Activated naive CD4-positive, alpha-beta T cell treated with anti-CD3 and anti-CD28 coated beads, Interleukin-2, amount 10 ng/mL, durations not matched to agents 7 days and 5 days (primary cell): ENCODE measurements at regions not wholly inside any gene's neighbourhood (a gene's known extent, or its start where the extent isn't known, plus 50 kb on each side); places are given as distances from the start of the nearest gene placed in this dataset.
"Not testable (repeated sequence)": the region's sequence is repeated elsewhere in the genome, so short reads cannot be mapped to it uniquely, and the experiment has no call there.

ENCODE experiments used
- CTCF ChIA-PET: fragments of 350-600 bp; sonication (Branson Sonifier 250); formaldehyde crosslinking; loops from one replicate; lab custom pipeline; 2021; ENCODE audit warnings: antibody characterized with exemption; lab: Charles Lee
- DNase-seq: peaks from one replicate; pipeline ENCODE4 v3.0.0-alpha.2; 2020
- H3K27ac Mint-ChIP-seq: one replicate; pipeline ENCODE4 v1.8.0; 2021; ENCODE audit warnings: mild to moderate bottlenecking, moderate library complexity, mixed read lengths
- H3K27me3 Mint-ChIP-seq: one replicate; pipeline ENCODE4 v1.8.0; 2021; ENCODE audit warnings: mild to moderate bottlenecking, mixed read lengths
- H3K36me3 Mint-ChIP-seq: one replicate; pipeline ENCODE4 v1.8.0; 2021; ENCODE audit warnings: mixed read lengths
- H3K4me1 Mint-ChIP-seq: one replicate; pipeline ENCODE4 v1.8.0; 2021; ENCODE audit warnings: mixed read lengths
- H3K4me3 Mint-ChIP-seq: one replicate; pipeline ENCODE4 v1.8.0; 2021; ENCODE audit warnings: mild to moderate bottlenecking, moderate library complexity, mixed read lengths
- H3K9me3 Mint-ChIP-seq: one replicate; pipeline ENCODE4 v1.8.0; 2021; ENCODE audit warnings: mixed read lengths

DNA sequence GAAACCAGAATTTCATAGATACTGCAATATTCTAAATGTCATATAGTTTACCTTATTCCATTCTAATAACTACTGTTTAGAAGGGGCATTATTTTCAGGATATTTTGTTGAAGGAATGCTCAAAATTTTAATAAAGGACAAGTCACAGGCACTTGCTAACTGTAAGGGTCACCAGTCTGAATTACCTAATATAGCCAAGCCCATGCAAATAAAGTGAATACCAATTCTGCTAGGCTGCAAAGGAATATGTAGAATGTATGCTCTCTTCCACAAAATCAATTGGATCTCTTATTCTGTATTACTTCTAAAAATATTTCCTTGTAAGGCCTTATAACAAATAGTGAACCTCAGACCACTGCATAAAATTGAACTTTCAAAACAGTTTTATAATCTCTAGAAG is 52.3 kb upstream of the FAT4 start:
- Mint-ChIP-seq H3K4me3 (no peak overlapping the region), H3K9me3 (no peaks in the 10 kb centered on the region), H3K36me3 (no peaks in the 10 kb centered on the region), H3K4me1 (no peaks in the 10 kb centered on the region), H3K27me3 (no peaks in the 10 kb centered on the region), H3K27ac (no peak overlapping the region)
- CTCF ChIA-PET = no interaction called here
- no peak for DNase-seq

DNA sequence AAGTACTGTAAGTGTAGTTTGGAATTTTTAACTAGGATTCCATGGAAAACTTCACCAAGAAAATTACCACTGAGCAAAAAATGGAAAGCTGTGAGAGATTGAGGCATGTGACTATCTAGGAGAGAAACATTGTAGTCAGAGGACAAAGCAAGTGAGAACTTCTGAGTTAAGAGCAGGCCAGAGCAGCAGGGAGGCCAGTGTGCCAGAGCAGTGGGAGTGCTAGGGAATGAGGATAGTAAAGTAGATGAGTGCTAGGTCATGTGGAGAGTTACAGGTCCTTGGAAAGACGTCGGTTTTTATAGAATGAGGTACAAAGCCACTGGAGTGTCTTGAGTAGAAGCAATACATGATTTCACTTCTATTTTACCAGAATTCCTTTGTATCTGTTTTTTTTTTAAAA is 52.7 kb upstream of the FAT4 start:
- CTCF ChIA-PET = no interaction called here
- no peak for DNase-seq
- Mint-ChIP-seq H3K9me3 (no peaks in the 10 kb centered on the region), H3K36me3 (no peaks in the 10 kb centered on the region), H3K4me1 (no peaks in the 10 kb centered on the region), H3K27ac (no peak overlapping the region), H3K27me3 (no peaks in the 10 kb centered on the region), H3K4me3 (no peak overlapping the region)

DNA sequence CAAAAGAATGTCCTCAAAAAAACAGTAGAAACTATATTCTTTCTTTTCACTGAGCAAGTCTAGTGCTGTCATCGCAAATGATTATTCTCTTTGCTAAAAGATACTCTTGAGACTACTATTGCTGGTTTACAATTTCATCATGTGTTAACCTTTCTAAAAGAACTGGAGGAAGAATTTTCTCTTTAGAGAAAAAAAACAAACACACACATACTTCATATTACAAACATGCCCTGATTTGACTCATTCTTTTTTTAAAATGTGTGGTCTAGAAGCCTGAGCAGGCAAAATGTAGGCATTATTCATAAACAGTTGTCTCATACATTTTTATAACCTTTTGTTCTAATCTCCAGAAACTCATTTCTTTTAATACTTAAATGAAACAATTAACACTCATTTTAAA is 60.6 kb upstream of the FAT4 start:
- H3K27ac Mint-ChIP-seq = no peak overlapping the region
- H3K27me3 Mint-ChIP-seq = no peaks in the 10 kb centered on the region
- H3K4me1 Mint-ChIP-seq = no peaks in the 10 kb centered on the region
- no peak overlapping the region for H3K4me3 Mint-ChIP-seq
- CTCF ChIA-PET = no interaction called here
- H3K9me3 Mint-ChIP-seq = no peaks in the 10 kb centered on the region
- H3K36me3 Mint-ChIP-seq = no peaks in the 10 kb centered on the region
- DNase-seq = no peak

DNA sequence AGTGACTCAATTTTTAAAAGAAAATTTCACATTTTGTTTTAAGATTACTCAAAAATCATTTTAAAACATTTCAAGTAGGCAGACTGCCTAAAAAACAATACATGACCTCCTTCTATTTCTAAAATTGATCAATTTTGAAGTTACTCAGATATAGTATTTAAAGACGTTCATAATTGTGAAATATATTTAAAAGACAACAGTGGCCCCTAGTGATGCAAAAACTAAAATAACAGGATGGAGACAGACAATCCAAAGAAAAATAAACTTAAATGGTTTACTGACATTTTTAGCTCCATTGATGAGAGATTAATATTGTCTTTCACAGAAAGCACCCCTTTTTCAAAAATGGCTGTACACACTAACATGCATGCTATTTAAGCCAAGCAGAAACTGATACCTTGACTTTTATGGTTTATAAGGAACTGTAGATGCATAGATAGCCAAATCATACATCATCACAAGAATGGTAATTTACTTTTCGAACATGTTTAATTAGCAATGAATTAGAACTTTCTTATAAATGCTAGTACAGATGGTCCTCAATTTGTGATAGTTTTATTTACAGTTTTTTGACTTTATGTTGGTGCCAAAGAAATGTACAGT is 69.8 kb upstream of the FAT4 start:
- no peak for DNase-seq
- H3K4me3 Mint-ChIP-seq = no peak overlapping the region
- H3K36me3 Mint-ChIP-seq = no peaks in the 10 kb centered on the region
- H3K27me3 Mint-ChIP-seq = no peaks in the 10 kb centered on the region
- no peaks in the 10 kb centered on the region for H3K9me3 Mint-ChIP-seq
- H3K4me1 Mint-ChIP-seq = no peaks in the 10 kb centered on the region
- H3K27ac Mint-ChIP-seq = no peak overlapping the region
- CTCF ChIA-PET = no interaction called here

DNA sequence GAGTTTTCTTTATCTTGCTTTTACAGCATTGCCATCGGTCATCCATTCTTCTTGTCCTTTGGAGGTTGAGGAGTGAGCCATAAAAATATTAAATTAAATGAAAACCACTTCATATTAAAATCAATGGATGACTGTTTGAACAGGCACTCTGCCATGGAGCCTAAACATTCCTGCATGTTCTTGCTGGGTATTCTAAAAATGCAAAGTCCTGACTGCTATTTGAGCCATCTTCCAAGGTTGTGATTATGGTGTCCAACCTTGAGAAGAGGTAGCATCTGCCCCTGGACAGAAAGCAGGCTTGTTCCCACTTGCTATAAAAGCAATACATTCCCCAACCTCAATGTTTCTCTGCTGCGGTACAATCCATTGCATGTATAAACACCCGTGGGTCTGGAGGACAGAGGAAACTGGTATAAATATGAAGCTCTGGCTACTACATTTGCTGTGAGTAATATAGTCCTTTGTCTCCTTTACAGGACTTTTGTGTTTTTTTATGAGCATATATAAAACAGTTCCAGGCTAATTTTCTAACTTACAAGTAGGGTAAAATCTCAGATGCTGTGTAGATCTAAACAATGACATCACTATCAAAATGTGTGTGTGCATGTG is 70.9 kb upstream of the FAT4 start:
- H3K27me3 Mint-ChIP-seq = no peaks in the 10 kb centered on the region
- no peak for DNase-seq
- no peaks in the 10 kb centered on the region for H3K4me1 Mint-ChIP-seq
- no peak overlapping the region for H3K27ac Mint-ChIP-seq
- H3K4me3 Mint-ChIP-seq = no peak overlapping the region
- CTCF ChIA-PET = no interaction called here
- no peaks in the 10 kb centered on the region for H3K9me3 Mint-ChIP-seq
- no peaks in the 10 kb centered on the region for H3K36me3 Mint-ChIP-seq

DNA sequence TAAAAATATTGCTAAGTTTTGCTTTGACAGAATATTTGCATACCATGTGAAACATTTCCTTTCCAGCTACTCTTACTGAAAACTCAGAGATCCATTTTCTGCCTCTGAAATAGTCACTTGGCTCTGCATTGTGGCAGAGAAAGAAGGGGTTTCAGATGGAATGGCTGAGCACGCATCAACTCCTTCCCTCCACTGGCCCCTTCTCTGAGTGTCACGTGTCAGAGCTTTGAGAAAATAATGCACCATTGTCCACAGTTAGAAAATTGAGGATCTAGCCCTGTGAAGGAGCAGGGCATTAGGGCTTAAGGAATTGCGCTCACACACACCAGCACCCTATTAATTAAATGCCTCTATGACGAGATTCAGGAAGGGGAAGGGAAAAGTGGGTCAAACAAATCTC is 78.8 kb upstream of the FAT4 start:
- Mint-ChIP-seq H3K36me3 (no peaks in the 10 kb centered on the region), H3K9me3 (no peaks in the 10 kb centered on the region), H3K4me3 (no peak overlapping the region), H3K4me1 (no peaks in the 10 kb centered on the region), H3K27ac (no peak overlapping the region), H3K27me3 (no peaks in the 10 kb centered on the region)
- no peak for DNase-seq
- CTCF ChIA-PET = no interaction called here

DNA sequence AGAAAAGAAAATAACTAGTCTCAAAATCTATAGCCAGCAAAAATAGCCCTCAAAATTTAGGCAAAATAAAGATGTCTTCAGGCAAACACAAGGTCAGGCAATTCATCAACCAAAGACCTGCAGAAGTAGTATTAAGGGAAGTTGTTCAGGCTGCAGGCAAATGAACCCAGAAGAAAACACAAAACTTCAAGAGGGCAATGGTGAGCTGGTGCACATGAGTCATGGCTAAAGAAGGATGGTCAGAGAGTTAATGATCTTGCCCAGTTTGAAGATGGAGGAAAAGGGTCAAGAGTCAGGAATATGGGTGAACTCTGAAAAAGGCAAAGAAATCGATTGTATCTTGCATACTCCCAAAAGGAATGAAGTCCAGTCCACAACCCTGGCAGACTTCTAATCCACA is 83.1 kb upstream of the FAT4 start:
- DNase-seq = no peak
- H3K9me3 Mint-ChIP-seq = no peaks in the 10 kb centered on the region
- H3K27ac Mint-ChIP-seq = no peak overlapping the region
- H3K4me3 Mint-ChIP-seq = no peak overlapping the region
- H3K36me3 Mint-ChIP-seq = no peaks in the 10 kb centered on the region
- H3K27me3 Mint-ChIP-seq = no peaks in the 10 kb centered on the region
- CTCF ChIA-PET = no interaction called here
- H3K4me1 Mint-ChIP-seq = no peaks in the 10 kb centered on the region

DNA sequence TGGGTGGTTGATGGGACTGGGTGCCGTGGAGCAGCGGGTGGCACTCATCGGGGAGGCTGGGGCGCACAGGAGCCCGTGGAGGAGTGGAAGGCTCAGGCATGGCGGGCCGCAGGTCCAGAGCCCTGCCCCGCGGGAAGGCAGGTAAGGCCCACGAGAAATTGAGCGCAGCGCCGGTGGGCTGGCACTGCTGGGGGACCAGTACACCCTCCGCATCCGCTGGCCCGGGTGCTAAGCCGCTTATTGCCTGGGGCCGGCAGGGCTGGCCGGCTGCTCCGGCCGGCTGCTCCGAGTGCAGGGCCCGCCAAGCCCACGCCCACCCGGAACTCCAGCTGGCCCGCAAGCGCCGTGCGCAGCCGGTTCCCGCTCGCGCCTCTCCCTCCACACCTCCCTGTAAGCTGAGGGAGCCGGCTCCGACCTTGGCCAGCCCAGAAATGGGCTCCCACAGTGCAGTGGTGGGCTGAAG is 85.1 kb upstream of the FAT4 start:
- no peaks in the 10 kb centered on the region for H3K4me1 Mint-ChIP-seq
- no peak overlapping the region for H3K27ac Mint-ChIP-seq
- no peaks in the 10 kb centered on the region for H3K9me3 Mint-ChIP-seq
- no peak for DNase-seq
- no peaks in the 10 kb centered on the region for H3K36me3 Mint-ChIP-seq
- H3K27me3 Mint-ChIP-seq = no peaks in the 10 kb centered on the region
- no peak overlapping the region for H3K4me3 Mint-ChIP-seq
- CTCF ChIA-PET = no interaction called here

DNA sequence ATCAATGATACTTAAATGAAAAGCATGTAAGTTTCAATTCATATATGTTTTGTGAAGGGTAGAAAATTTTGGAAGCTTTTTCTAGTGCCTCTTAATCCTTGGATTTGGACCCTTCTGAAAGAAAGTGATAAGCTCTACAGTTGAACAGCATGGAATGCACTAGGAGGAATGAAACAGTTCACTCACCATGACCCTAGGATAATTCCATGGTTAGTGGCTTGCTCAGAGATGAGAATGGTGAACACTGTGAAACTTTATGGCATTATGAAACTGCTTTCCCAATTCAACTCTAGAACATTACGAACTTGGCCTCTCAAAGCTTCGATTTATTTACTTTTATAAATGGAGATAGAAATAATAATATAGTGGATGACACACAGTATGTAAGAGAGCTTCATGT is 88.9 kb upstream of the FAT4 start:
- Mint-ChIP-seq H3K4me3 (no peak overlapping the region), H3K27me3 (no peaks in the 10 kb centered on the region), H3K9me3 (no peaks in the 10 kb centered on the region), H3K36me3 (no peaks in the 10 kb centered on the region), H3K27ac (no peak overlapping the region), H3K4me1 (no peaks in the 10 kb centered on the region)
- CTCF ChIA-PET = no interaction called here
- DNase-seq = no peak

DNA sequence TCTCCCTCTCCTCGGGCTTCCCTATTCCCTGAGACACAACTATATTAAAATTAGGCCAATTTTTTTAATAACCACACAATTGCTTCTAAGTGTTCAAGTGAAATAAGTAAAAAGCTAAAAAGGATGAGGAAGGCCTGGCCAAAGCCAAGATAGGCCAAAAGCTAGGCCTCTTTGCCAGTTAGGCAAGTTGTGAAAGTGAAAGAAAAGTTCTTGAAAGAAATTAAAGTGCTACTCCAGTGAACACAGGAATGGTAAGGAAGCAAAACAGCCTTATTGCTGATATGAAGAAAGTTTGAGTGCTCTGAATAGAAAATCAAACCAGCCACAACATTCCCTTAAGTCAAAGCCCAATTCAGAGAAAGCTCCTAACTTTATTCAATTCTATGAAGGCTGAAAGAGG is 114.2 kb upstream of the FAT4 start:
- no peaks in the 10 kb centered on the region for H3K27me3 Mint-ChIP-seq
- no peak overlapping the region for H3K4me3 Mint-ChIP-seq
- peaks cover 7% of the 10 kb centered on the region for H3K9me3 Mint-ChIP-seq
- H3K4me1 Mint-ChIP-seq = no peaks in the 10 kb centered on the region
- CTCF ChIA-PET = no interaction called here
- H3K27ac Mint-ChIP-seq = no peak overlapping the region
- no peaks in the 10 kb centered on the region for H3K36me3 Mint-ChIP-seq
- no peak for DNase-seq

DNA sequence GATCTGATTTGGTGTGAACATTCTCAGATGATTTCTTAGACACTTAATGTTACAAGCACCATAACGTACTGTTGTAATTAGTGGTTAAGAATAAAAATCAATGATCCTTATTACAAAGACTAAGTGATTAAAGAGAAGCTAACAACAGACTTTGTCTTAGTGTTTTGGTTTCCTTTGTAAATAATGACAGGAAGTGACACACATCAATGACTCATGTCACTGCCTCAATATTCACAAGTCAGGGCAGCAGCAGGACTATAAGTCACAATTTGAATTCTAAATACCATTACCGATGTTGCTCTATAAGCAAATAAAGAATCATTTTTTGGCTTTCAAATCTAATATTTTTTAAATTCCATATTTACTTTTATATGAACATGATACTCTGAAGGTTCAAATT is 115.8 kb upstream of the FAT4 start:
- H3K9me3 Mint-ChIP-seq = peaks cover 7% of the 10 kb centered on the region
- no peak for DNase-seq
- no peak overlapping the region for H3K4me3 Mint-ChIP-seq
- H3K36me3 Mint-ChIP-seq = no peaks in the 10 kb centered on the region
- H3K4me1 Mint-ChIP-seq = no peaks in the 10 kb centered on the region
- no peaks in the 10 kb centered on the region for H3K27me3 Mint-ChIP-seq
- CTCF ChIA-PET = no interaction called here
- H3K27ac Mint-ChIP-seq = no peak overlapping the region

DNA sequence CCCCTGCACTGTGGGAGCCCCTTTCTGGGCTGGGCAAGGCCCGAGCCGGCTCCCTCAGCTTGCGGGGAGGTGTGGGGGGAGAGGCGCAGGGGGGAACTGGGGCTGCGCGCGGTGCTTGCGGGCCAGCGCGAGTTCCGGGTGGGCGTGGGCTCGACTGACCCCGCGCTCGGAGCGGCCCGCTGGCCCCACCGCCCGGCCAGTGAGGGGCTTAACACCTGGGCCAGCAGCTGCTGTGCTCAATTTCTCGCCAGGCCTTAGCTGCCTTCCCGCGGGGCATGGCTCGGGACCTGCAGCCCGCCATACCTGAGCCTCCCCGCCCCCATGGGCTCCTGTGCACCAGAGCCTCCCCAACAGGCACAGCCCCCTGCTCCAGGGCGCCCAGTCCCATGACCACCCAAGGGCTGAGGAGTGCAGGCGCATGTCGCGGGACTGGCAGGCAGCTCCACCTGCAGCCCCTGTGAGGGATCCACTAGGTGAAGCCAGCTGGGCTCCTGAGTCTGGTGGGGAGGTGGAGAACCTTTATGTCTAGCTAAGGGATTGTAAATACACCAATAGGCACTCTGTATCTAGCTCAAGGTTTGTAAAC is 122.8 kb upstream of the FAT4 start:
- H3K4me3 Mint-ChIP-seq, H3K27me3 Mint-ChIP-seq, H3K27ac Mint-ChIP-seq, H3K4me1 Mint-ChIP-seq, DNase-seq, H3K9me3 Mint-ChIP-seq, CTCF ChIA-PET, H3K36me3 Mint-ChIP-seq: not testable (repeated sequence)

DNA sequence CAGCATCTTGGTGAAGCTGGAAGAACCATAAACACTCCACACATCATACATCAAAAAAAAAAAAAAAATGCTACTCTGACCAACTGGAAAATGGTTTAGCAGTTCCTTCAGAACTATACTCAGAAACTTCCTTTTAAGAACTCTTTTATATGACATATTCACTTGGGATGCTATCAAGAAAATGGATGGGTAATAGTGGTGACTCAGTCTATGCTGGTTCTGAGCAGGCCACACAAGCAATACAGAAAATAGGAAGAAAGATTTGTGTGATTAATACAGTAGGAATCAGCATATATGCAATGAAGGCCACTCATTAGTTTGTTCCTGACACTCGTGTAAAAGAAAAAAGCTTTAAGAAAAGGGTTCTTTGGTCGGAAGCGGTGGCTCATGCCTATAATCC is 123.5 kb upstream of the FAT4 start:
- no peaks in the 10 kb centered on the region for H3K36me3 Mint-ChIP-seq
- CTCF ChIA-PET = no interaction called here
- H3K27ac Mint-ChIP-seq = no peak overlapping the region
- DNase-seq = no peak
- H3K27me3 Mint-ChIP-seq = no peaks in the 10 kb centered on the region
- H3K4me1 Mint-ChIP-seq = no peaks in the 10 kb centered on the region
- peaks cover 5% of the 10 kb centered on the region for H3K9me3 Mint-ChIP-seq
- H3K4me3 Mint-ChIP-seq = no peak overlapping the region

DNA sequence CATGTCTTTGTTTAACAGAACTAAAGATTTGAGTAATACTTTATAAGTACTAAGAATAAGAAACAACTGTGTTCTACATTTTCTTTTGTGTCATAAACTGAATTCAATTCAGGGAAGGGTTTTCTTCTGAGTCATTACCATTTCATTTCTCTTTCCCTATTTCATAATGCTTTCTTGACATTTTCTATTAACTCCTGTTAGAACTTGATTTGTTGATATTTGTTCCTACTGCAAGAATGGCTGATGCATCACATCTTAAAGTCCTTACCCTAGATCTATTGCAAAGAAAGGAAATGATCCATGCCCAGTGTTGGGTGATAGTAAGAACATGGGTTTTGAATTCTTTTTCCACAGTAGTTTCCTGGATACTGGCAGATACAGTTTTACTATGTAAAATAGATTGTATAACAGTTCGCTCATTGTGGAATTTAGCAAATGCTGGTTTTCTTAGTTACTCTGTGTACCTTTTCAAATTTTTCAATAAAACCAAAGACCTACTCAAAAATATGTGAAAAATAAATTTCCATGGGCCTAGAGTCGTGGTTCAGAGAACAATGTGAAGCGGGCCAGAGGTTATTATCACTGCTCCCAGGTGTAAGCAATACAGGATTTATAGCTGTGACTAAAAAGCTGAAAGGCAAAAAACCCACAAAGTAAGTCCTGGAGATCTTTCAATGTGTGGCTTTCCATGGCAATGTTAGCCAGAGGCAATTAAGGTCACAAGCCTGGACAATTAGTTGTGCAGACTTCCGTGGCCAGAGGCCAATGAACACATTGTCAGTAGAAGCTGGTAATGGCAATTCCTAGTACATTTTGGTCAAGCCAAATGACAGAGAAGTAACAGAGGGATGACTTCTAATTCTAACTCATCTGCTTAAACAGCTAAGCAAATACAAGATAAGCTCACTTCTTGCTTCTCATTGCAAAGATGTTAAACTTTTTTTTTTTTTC is 127.3 kb upstream of the FAT4 start:
- DNase-seq = no peak
- no peak overlapping the region for H3K27ac Mint-ChIP-seq
- peaks cover 5% of the 10 kb centered on the region for H3K9me3 Mint-ChIP-seq
- no peaks in the 10 kb centered on the region for H3K27me3 Mint-ChIP-seq
- CTCF ChIA-PET = interaction anchor here (0.6 kb wide), 1 partner anchor 530 kb away, joined by 5 read pairs; no protein-coding TSS in a partner anchor
- H3K4me1 Mint-ChIP-seq = no peaks in the 10 kb centered on the region
- no peaks in the 10 kb centered on the region for H3K36me3 Mint-ChIP-seq
- no peak overlapping the region for H3K4me3 Mint-ChIP-seq
